ENCODE measurements at regions not wholly inside any gene's neighbourhood (a gene's known extent, or its start where the extent isn't known, plus 50 kb on each side); places are given as distances from the start of the nearest gene placed in this dataset.

DNA sequence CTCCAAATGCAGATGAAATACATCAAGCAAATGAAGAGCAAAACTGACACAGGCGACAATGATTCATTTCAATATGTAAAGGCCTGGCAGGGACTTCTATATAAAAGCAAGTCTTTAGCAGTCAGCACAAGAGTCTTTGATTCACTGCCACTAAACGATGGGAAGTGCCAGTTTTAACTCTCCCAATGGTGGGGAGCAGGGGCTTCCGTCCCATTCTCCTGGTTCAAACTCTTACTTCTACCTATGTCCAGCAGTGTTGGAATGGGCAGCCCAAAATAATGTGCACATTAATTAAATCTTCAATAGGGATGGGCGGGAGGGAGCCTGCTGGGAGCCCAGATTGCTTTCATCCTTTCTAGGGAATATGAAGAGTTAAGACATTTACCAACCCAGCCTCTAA is 97.5 kb upstream of the MDM1 start:
- no peak for TF ChIP-seq CTCF (IDR thresholded peaks at IDR 0.05)
- H3K27ac Mint-ChIP-seq (ENCODE audit: unreplicated experiment) = no peak overlapping the region
- no peaks in the 10 kb centered on the region for H3K27me3 Mint-ChIP-seq (ENCODE audit: low read depth)
- H3K36me3 Mint-ChIP-seq (ENCODE audit: low read depth) = no peaks in the 10 kb centered on the region
- no peak for DNase-seq (ENCODE audit: low spot score)
- peaks cover 17% of the 10 kb centered on the region for H3K4me1 Mint-ChIP-seq (ENCODE audit: low read depth)
- no peak overlapping the region for H3K4me3 Mint-ChIP-seq (ENCODE audit: unreplicated experiment)
- H3K9me3 Mint-ChIP-seq (ENCODE audit: low read depth) = no peaks in the 10 kb centered on the region

DNA sequence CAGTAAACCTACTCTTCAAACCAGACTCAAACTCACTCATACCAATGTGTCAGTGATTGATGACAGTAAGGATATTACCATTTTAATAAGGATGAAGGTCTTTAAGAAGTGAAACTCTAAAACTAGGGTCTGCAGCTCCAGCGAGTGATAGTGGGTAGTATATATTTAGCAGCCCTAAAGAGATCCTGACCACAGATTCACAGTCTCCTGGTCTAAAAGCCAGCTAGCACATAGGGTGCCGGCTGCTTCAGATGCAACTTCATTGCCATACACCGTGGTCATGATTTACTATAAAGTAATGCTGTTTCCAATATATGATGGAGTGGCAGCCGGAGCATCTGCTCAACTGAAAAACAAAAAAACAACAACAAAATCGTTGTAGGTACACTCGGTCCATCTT is 99.6 kb upstream of the MDM1 start:
- no peak overlapping the region for H3K4me3 Mint-ChIP-seq (ENCODE audit: unreplicated experiment)

GRCh38 chr12:68432622-68433021 is 100.5 kb upstream of the MDM1 start:
- Mint-ChIP-seq H3K36me3 (ENCODE audit: low read depth) (peaks cover 3% of the 10 kb centered on the region), H3K9me3 (ENCODE audit: low read depth) (peaks cover 7% of the 10 kb centered on the region), H3K4me3 (ENCODE audit: unreplicated experiment) (no peak overlapping the region), H3K4me1 (ENCODE audit: low read depth) (peaks cover 10% of the 10 kb centered on the region), H3K27me3 (ENCODE audit: low read depth) (no peaks in the 10 kb centered on the region), H3K27ac (ENCODE audit: unreplicated experiment) (no peak overlapping the region)
- TF ChIP-seq CTCF (IDR thresholded peaks at IDR 0.05) = no peak
- DNase-seq (ENCODE audit: low spot score) = no peak

More for the DNA sequence above, 99.6 kb upstream of the MDM1 start:
- Mint-ChIP-seq H3K4me1 (ENCODE audit: low read depth) (peaks cover 10% of the 10 kb centered on the region), H3K9me3 (ENCODE audit: low read depth) (peaks cover 7% of the 10 kb centered on the region), H3K27ac (ENCODE audit: unreplicated experiment) (no peak overlapping the region), H3K36me3 (ENCODE audit: low read depth) (peaks cover 3% of the 10 kb centered on the region), H3K27me3 (ENCODE audit: low read depth) (no peaks in the 10 kb centered on the region)
- no peak for TF ChIP-seq CTCF (IDR thresholded peaks at IDR 0.05)
- DNase-seq (ENCODE audit: low spot score) = no peak

DNA sequence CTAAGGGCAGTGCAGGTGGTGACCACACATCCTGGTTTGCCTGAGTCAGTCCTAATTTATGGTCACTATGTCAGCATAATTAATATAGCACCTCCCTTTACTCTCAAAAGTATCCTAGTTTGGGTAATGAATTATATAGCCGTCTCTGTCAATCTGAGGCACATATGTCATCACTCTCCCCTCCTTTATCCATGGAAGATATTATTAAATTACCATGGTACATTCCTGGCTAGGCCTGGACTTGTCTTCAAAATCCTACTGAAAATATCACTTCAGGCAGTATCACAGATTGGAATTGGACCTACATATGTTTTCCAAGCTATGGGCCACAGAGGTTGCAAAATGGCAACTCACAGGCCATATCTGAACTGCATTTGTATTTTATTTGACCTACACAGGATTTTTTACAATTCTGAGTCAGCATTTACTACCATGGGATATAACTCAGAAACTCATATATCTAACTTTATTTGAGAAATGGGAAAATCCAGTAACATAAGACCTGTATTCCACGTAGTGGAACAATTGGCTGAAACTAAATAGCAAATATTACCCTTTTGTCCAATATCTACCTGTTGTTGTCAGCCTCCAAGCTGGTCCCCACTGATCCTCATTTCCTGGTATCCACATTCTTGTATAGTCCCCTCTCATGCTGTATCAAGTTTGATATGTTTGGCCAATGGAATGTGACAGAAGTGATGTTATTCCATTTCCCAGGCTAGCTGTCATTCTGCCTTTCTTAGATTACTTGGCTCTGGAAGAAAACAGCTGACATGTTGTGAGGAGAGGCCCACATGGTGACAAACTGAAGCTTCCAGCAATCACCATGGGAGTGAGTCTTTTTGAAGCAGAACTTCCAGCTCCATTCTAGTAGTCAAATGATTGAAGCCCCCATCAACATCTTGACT is 102.5 kb upstream of the MDM1 start:
- peaks cover 3% of the 10 kb centered on the region for H3K36me3 Mint-ChIP-seq (ENCODE audit: low read depth)
- peaks cover 7% of the 10 kb centered on the region for H3K9me3 Mint-ChIP-seq (ENCODE audit: low read depth)
- H3K27ac Mint-ChIP-seq (ENCODE audit: unreplicated experiment) = no peak overlapping the region
- DNase-seq (ENCODE audit: low spot score) = no peak
- TF ChIP-seq CTCF (IDR thresholded peaks at IDR 0.05) = no peak
- peaks cover 14% of the 10 kb centered on the region for H3K4me1 Mint-ChIP-seq (ENCODE audit: low read depth)
- no peak overlapping the region for H3K4me3 Mint-ChIP-seq (ENCODE audit: unreplicated experiment)
- H3K27me3 Mint-ChIP-seq (ENCODE audit: low read depth) = no peaks in the 10 kb centered on the region

GRCh38 chr12:68435299-68435637 is 103.1 kb upstream of the MDM1 start:
- Mint-ChIP-seq H3K4me3 (ENCODE audit: unreplicated experiment) (no peak overlapping the region), H3K9me3 (ENCODE audit: low read depth) (peaks cover 7% of the 10 kb centered on the region), H3K27me3 (ENCODE audit: low read depth) (no peaks in the 10 kb centered on the region), H3K4me1 (ENCODE audit: low read depth) (peaks cover 20% of the 10 kb centered on the region), H3K27ac (ENCODE audit: unreplicated experiment) (no peak overlapping the region), H3K36me3 (ENCODE audit: low read depth) (peaks cover 3% of the 10 kb centered on the region)
- no peak for TF ChIP-seq CTCF (IDR thresholded peaks at IDR 0.05)
- DNase-seq (ENCODE audit: low spot score) = no peak

Data from chondrocyte (in vitro differentiated cells).